ENCODE measurements at regions not wholly inside any gene's neighbourhood (a gene's known extent, or its start where the extent isn't known, plus 50 kb on each side); places are given as distances from the start of the nearest gene placed in this dataset.

DNA sequence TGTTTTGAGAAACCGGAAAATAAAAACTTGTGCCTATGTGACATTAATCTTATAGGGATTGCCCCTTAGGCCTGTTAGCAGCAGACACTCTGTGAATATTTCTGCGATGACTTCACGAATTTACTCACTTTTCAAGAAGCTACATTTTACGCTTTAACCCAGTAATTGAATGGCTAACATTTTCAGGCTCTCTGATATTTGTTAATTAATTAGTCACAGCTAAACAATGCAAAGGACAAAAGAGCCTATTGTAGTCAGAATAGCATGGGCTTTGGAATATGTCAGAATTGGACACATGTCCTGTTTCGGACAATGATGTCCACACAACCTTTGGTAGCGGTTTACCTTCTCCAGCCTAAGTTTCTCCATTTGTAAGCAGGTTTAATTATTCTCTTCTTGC, 506.6 kb downstream of the EFNB2 start:
- no peak for DNase-seq

DNA sequence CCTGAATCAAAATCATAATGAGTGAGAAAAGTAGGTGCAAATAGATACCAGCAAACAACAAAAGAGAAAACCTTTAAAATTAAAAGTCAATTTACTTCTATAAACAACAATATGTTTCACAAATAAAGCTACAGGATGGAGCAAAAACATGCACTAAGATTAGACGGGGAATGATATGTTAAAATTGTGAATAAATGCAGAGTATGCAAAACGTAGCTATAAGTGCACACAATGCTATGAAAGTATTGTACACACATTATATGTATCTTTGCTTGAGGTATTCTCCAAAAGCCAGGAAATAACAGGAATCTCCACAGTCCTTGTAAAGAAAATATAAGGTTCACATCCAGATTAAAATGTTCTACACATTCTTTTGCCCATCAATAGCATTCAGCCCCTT, 523.9 kb downstream of the EFNB2 start:
- DNase-seq, result no peak

DNA sequence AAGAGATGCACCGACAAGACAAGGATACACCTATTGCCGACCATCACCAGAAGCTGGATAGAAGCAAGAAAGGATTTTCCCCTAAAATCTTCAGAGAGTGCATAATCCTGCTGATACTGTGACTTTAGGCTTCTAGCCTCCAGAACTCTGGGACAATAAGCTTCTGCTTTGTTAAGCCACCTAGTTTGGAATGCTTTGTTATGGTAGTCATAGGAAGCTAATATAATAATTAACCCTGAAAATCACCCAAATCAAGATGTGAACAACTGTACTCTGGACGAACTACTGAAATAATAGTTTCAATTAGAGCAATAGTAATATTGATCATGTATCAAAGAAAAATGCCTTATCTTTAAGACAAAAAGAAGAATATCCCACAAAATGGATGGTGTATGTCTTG, 524.6 kb downstream of the EFNB2 start:
- no peak for DNase-seq

DNA sequence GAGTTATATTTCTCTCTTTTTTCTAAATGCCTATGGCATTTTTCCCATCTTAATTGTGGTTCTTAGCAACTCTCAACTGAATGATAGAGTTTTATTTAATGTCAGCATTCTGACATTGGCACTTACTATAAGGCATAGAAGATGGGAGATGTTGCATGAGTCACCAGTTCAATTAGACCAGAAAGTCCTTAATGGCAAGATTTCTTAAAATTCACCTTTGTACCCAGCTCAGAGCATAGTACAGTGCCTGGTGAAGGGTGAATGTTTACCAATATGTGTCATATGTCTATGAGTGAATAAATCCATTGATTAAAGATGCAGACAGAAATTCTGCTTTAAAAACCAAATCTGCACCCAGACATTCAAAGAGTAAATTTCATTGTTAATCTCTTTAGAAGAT, 526.9 kb downstream of the EFNB2 start:
- no peak for DNase-seq

DNA sequence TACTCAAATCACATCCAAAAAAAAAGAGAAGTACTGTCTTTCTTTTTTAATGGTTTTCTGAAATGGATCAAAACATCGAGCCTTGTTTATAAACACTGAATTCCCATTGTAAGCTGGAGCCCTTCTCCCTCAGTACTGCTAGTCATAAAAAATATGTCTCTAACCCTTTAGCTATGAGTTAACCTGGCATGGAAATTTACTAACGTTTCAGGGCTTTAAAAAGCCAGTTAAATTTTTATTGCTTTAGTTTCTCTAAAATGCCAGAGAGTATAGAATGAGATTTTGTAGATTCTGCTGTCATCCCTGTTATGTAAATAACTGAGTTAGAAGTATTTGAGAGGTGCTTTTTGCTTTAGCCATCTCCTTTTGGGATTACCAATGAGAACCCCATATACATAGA, 528.3 kb downstream of the EFNB2 start:
- no peak for DNase-seq

DNA sequence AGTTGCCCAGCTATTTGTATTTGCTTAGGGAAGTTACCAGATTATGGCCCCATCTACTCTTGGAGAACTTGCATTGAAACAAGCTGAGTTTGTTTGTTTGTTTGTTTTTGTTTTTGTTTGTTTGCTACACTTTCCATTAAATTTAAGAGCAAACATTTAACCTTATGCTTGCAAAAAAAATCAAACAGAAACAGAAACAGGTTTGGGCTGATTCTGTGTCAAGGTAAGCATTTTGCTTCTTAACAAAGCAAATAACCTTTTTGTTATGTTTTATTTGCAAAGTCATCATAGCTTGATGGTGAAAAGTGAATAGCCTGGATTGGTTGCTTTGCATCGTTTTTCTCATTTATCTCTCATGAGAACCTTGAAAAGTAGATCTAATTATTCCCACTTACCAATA, 531.8 kb downstream of the EFNB2 start:
- no peak for DNase-seq

DNA sequence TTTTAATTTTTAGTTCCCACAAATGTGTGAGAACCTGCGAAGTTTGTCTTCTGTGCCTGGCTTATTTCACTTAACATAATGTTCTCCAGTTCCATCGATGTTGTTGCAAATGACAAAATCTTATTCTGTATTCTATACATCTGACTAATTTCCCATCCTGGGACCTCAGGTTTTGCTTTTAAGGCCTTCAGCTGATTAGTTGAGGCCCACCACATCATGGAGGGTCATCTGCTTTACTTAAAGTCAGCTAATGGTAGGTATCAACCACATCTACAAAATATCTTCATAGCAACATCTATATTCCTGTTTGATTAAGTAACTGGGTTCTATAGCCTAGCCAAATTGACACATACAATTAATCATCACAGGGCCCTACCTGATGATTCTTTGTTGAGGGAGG, 534.0 kb downstream of the EFNB2 start:
- DNase-seq, result no peak

DNA sequence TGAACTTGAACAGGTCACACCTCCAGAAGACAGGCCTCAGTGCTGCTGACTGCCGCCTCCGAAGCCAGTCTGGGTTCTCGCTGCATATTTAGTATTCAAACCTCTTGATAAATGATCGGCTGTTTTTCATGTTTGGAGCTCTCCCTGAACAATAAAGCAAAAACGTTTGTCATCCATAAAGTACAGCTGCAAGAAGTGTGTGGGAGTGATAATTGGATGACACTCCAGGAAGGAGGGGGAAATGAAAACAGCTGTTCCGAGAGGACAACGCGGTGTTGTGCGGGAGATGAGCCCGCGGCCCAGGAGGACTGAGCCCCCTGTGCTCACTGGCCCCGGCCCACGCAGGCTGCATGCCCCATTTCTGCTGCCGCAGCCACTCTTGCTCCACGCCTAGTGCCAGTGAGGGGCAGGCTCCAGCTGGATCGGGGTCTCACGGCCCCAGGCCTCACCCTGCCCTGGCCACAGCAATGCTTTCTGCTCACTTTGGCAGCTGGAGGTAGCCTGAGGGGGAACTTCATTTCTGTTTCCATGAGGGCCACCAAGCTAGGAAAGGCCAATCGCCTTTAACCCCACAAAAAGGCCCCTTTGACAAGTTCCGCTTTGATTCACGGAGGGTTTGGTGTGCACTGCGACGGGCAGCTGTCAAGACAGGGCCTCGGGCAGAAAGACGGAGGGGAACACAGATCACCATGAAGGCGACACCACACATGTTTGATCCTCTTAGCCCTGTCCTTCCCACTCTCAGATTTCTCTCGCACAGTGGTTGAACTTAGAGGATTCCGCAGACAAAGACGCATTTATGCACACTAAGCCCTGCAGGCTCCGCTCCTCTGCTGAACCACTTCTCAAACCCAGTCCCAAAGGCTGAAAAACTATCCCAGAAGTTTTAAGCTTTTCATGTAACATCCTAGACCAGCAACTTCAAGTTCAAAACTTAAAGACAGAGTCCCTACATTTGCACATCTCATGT, 537.6 kb downstream of the EFNB2 start:
- DNase-seq, result no peak

DNA sequence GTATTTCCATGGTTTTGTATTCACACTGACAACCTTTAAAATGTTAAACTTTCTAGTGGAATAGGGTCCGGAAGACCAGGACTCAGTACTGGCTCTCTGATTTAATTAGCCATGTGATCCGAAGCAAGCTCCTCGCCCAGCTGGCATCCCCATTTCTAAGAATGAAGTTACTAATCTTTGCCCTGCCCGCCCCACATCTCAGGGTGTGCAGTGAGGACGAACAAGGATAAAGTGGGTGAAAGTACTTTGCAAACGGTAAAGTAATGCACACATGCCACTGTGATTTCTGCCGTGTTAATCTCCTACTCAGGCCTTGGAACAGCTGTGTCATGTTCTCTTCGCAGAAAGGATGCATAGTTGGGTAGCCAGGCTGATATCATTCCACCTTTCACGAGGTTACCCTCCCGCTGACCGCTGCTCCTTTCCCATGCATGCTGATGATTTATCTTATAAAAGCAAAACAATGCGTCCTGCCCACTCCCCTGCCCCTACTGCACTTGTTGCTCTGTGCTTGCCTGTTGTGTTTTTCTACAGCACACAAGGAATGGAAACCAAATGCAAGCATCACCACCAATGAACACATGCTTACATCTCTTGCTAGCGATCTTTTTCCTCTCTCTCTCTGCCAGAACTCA, 539.0 kb downstream of the EFNB2 start:
- DNase-seq, result no peak

DNA sequence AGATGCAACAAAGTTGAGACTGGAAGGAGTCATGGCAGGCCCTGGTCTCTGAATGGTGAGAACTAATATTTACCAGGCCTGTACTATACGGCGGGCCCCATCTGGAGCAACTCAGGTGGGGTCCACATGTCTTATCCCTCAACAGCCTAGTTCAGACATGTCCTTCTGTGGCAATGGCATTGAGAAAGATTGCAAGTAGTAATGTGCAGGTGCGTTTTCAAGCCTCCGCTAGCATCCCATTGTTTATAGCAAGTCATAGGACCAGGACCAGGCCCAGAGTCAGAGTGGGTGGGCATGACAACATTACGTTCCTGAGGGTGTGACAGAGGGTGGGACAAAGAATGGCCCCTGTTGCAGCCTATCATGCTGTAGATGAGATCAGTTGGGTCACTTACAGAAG, 541.1 kb downstream of the EFNB2 start:
- no peak for DNase-seq

DNA sequence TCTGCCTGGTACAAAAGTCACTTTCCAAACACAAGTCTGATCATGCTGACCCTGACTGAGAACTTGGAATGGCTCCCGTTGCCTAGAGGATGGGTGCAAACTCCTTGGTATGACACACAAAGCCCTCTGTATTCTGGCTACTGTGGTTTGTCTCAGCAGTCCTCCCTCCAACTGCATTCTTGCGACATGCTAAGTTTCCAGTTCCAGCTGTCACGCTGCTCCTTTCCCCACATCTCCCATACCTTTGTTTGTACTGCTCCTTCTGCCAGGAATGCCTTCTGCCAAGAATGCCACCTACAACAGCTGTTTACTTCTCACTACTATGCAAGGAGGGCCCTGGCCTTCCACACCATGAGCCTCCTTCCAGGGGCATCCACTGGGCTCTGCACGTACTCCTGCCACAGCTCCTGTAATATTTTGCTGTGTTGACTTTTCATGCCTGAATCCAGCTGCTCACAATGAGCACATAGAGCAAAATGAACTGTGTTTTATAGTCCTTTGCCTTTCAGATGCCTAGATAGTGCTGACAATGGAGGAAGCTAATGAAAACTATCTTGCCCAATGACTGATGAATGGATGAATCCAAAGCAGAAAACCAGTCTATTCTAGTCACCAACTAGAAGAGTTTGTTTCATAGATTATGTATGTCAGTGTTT, 543.7 kb downstream of the EFNB2 start:
- no peak for DNase-seq

DNA sequence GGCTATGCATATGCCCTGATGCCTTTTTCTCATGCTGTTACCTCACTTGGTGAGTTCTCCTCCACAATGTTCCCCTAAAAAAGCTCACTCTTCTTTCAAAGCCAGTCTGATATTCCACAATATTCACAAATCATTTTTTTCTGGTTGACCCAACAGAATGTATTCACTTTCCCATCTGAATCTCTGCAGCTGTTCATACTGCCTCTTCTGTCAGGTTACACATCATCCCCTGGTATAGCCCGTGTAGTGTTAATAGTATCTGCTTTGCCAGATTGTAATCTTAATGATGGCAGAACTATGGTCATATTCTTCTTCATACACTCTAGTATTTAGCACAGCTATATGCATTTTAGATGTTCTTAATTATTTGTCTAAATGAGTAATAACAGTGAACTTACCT, 544.3 kb downstream of the EFNB2 start:
- DNase-seq, result no peak

DNA sequence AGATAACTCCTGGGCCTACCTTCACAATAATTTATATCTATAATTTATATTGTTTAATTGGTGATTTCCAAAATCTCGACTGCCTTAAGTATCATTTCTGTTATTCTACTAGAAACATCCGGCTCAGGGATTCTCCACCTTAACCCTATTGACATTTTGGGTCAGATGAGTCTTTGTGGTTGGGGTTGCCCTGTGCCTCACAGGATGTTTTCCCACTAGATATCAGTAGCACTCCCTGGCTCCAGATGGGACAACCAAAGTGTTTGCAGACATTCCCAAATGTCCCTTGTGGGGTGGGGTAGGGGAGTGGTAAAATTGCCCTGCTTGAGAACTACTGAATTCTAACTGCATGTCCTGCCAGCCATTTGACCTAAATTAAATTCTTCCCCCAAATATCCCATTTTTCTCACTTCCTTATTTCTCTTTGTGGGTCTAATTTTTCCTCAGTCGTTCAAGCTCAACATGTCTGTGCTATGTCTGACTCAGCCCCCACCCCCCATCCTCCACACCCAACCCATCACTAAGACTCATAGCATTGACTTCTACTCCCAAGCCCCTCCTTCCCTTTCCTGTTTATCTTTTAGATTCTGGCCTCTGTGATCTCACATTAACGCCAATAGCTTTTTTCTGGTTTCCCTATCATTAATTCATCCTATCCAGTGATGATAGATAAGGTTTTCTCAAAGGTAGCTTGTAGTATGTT, 545.1 kb downstream of the EFNB2 start:
- DNase-seq, result no peak

DNA sequence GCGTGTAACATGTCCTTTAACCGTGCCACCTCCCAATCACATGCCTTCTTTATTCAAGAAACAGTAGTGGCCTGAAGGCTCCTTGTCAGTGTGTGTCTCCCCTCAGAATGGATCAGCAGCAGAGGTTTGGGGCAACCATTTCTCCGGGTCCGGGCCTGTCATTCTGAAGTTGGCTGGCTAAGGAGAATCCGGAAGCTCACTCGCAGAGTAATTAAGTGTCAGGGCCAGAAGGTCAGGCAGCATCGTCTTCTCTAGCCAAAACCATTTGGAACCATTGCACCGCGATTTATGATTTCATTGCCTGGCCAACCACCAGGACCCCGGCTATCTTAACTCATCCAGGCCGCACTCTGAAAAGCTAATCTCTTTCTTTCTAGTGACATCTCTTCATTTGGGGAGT, 550.8 kb downstream of the EFNB2 start:
- no peak for DNase-seq

DNA sequence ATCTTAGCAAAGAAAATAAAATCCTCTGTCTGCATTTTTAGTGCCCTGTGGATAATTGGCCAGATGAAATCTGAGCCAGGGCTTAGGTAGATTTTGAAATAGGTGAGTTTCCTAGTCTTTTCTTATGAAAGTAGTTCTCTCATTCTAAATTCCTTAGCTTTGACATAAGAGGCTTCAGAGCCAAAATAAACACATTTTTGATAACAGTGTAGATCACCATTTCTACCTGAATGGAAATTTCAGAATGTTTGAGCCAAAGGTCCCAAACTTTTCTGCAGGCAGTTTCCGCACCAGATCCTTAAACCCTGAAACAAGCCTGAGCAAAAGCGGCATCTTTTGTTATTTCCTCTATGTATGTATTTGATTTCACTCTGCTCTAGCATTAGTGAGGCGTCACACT, 551.2 kb downstream of the EFNB2 start:
- no peak for DNase-seq

DNA sequence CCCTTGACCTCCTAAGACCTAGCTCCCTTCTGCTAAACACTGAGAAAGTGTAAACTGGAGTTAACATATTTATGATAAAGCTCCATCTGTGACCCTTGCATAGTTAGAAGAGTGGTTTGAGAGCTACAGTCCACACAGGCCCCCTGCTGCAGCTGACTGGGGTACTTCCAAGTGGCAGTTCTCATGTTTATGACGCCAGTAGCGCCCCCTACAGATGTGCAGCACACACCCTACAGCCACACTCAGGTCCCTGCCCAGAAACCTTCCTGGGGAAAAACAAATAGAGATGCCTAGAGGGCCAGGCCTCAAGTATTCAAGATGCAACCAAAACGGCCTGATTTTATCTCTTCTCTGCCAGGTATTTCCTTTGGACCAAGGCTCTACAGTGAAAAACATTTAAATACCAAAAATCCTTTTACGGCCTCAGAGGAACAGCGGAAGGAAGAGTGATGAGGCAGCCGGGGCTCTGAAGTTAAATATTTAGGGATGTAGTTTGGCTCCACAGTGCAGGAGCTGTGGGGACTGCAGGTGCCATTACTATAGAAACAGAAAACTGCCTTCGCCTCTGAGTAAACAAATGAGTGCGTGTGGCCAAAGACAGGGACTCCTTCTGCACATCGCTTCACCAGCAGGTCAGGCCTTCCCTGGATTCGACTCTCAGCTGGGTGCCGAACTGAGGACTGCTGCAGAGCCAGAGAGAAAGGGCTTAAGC, 553.1 kb downstream of the EFNB2 start:
- no peak for DNase-seq

DNA sequence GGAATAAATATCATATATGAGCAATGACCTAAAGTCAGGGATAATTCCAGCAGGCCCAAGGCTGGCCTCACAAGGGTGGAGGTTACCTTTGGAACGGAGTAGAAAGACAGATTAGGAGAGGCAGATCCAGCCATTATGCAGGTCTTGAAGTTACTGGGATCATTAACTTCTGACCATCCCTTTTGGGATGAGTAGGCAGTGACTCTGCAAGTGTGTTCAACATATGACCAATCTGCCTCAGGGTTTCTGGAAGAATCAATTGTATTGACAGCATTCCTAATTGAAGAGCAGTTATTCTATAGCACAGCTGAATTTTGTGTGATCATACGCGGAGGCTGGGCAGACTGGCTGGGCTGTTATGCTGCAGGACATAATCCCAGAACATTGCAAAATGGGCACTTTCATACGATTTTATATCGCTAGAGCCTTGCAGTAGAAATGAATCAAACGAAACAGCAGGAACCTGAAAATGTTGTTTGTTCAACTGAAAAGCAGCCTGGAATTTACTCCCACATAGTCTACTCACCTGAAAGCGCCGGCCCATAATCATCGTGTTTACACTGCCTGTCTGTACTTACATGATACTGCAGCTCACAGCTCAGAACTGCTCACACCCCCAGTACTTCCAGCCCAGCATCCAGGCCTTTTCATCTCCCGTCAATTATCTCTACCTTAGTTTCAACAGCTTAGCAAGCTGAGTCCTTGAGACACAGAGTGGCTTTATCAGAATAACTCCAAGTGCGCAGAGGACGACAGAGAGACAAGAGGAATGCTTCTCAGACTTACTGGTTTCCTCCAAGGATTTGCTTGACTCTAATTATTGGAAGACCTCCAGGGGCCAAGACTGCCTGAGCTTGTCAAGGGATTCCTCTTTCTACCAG, 556.1 kb downstream of the EFNB2 start:
- DNase-seq, result no peak

DNA sequence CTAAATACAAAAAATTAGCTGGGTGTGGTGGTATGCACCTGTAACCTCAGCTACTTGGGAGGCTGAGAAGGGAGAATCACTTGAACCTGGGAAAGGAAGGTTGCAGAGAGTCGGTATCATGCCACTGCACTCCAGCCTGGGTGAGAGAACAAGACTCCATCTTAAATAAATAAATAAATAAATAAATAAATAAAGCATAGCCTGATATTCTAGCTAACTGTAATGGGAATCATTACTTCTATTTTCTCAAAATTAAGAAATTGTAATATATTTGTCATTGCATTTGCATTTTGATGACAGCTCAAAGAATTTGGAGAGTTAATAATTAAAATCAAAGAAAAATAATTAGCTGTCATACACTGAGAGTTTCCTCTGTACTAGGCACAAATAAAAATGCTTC, 561.1 kb downstream of the EFNB2 start:
- no peak for DNase-seq

DNA sequence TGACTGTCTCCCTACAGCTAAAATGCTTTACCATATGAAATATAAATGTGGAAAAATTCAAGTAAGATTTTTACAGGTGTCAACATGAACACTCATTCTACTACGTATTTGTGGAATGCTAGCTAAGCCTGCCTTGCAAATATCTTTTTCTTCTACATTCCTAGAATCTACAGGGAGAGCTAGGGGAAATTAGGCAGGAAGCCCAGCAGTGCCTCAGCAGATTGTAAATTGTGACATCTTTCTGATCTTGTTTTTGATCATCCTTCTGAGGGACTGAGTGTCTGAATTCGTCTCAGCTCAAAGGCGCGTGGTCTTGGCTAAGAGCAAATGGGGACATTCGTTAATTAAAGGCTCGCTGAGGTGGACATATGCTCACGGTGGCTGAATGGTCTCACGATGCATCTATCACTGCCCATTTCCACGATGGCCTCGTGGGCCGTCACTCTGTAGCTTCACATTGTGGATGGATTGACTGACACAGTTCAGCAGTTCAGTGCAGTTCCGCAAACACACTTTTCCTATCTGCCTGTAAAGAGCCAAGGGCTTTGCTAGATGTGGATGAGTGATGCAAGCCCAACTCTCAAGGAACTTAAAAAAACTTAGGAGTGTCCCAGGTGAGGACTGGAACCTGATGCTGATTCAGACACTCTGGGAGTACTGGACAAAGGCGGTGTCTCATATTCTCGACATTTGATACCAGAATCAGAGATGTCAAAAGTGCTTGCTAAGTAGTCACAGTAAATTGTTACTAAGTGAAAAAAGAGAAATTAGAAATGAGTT, 562.5 kb downstream of the EFNB2 start:
- DNase-seq, result no peak

DNA sequence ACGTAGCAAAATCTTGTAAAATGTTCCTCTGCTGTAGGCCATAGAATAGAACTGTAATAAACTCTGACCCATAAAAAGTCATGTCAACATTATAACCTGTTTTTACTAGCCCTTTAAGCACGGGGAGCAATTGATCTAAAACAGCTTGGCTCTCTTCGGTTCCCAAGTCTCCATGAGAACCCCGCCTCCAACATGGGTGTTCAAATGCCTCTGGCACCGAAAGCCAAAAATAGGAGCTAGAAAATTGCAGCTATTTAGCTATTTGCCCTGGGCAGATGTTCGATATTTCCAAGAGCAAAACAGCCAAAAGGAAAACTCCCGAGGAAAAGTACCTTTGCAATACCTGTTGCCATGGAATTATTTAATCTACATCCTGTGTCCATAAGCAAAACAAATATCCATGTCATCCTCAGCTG, 563.1 kb downstream of the EFNB2 start:
- DNase-seq, result no peak

DNA sequence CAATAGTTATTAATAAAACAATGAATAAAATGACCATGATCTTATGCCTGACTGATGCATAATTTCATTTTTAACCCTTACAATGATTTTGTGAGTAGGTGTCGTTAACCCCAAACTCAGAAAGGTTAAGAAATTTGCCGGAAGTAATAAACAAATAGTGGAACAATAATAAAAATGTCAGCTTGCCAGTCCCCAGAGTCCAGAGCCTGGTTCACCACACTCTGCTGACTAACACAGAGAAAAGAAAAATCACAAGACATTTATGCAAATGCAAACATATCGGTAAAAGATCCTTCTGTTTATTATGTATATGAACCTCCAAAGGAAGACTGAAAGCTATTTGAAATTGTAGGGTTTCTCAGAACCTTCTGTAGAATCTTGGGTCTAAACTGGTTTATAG, 563.7 kb downstream of the EFNB2 start:
- DNase-seq, result no peak
